ENCODE measurements at regions not wholly inside any gene's neighbourhood (a gene's known extent, or its start where the extent isn't known, plus 50 kb on each side); places are given as distances from the start of the nearest gene placed in this dataset.

GRCh38 chr6:170069611-170070010 is 221.3 kb downstream of the DLL1 start:
- TF ChIP-seq POLR2A (IDR thresholded peaks at IDR 0.05) (no peak), CTCF (IDR thresholded peaks at IDR 0.05) (no peak)
